ENCODE measurements at regions not wholly inside any gene's neighbourhood (a gene's known extent, or its start where the extent isn't known, plus 50 kb on each side); places are given as distances from the start of the nearest gene placed in this dataset.
A peak's percentile ranks its signal among the peaks of the same experiment; 100 is the strongest.
"Not testable (repeated sequence)": the region's sequence is repeated elsewhere in the genome, so short reads cannot be mapped to it uniquely, and the experiment has no call there.

GRCh38 chr14:46432516-46432915 lies 219.1 kb downstream of the RPL10L start:
- no peak for DNase-seq

DNA sequence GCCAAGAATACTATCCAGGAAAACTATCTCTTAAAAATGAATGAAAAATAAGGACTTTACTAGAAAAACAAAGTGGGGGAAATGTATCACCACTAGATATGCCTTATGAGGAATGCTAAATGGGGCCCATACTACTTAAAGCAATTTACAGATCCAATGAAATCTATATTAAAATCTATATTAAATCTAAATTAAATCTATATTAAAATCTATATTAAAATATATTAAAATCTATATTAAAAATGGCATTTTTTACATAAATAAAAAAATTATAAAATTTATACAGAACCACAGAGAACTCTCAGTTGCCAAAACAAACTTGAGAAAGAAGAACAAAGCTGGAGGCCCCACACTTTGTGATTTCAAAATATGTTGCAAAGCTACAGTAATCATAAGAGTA lies 234.5 kb downstream of the RPL10L start:
- DNase-seq = no peak

DNA sequence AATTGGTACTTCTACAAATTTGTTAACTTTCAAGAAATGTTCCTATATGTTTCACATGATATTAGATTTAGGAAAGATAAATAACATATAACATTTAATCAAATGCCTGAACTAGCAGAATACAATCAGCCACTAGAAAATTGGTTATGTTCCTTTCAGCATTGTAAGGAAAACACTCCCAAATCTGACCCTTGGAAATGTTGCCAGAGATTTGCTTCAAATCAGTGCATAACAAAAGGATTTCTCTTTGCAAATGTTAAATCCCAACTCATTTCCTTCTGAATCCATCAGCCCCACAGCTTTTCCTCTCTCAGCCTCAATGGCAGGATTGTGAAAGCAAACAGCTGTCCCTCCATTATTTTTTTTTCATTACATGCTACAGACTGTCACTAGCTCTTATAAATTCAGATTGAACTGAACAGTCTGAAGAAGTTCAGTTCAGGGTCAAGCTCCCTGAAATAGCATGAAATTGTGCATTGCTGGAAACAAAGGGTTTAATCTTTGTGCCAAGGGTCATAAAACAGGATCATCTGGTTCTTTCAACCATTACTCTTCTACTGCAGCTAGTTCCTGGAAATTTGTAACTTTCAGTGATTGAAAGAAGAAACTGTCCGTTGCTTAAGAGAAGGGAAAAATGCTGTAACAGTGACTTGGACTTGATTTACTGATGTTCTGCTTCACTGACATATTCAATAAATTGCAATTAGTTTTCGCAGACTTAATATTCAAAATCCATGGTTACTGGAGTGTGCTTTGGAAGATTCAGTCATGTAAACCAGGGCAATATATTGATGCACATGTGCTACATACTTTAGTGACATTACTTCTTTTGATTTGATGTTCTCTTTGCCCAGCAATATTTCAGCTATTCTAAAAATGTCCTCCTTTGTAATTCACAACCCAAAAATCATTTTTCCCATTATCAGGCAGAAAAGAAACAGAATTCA lies 246.4 kb downstream of the RPL10L start:
- DNase-seq = no peak

DNA sequence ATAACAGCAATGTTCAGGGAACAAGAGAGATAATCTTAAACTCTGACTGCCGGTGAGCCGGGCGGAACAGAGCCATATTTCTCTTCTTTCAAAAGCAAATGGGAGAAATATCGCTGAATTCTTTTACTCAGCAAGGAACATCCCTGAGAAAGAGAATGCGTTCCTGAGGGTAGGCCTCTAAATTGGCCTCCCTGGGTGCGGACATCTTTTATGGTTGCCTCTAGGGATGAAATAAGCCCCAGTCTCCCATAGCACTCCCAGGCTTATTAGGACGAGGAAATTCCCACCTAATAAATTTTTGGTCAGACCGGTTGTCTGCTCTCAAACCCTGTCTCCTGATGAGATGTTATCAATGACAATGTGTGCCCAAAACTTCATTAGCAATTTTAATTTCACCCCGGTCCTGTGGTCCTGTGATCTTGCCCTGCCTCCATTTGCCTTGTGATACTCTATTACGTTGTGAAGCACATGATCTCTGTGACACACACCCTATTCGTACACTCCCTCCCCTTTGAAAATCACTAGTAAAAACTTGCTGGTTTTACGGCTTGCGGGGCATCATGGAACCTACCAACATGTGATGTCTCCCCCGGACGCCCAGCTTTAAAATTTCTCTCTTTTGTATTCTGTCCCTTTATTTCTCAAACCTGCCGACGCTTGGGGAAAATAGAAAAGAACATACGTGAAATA lies 249.4 kb downstream of the RPL10L start:
- not testable (repeated sequence) for DNase-seq

GRCh38 chr14:46401066-46401465 lies 250.5 kb downstream of the RPL10L start:
- DNase-seq = no peak

GRCh38 chr14:46399049-46399448 lies 252.5 kb downstream of the RPL10L start:
- DNase-seq = no peak

DNA sequence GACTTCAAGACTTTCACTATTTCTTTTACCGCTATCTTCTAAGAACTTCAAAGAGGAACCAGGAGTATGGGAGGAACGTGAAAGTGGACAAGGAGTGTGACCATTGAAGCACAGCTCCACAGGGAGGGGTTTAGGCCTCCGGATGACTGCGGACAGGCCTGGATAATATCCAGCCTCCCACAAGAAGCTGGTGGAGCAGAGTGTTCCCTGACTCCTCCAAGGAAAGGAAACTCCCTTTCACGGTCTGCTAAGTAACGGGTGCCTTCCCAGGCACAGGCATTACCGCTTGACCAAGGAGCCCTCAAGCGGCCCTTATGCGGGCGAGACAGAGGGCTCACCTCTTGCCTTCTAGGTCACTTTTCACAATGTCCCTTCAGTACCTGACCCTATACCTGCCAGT lies 267.0 kb downstream of the RPL10L start:
- DNase-seq = no peak

DNA sequence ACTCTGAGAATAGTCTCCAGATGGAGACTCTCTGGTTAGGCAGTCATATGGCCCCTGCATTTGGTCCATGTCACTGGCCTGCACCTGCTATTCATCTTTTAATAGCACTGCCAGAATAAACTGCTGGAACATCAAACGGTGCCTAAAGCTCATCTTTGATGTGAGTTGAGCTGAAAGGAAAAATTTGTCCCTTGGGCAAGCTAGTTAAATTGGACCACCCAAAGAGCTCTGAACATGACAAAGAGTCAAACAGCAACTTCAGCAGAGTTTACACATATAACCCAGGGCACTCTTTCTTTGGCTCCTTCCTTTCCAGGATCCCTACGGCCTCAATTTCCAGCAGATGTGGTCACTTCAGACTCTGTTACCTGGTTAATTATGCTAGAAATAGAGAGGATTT lies 269.9 kb downstream of the RPL10L start:
- DNase-seq = no peak

DNA sequence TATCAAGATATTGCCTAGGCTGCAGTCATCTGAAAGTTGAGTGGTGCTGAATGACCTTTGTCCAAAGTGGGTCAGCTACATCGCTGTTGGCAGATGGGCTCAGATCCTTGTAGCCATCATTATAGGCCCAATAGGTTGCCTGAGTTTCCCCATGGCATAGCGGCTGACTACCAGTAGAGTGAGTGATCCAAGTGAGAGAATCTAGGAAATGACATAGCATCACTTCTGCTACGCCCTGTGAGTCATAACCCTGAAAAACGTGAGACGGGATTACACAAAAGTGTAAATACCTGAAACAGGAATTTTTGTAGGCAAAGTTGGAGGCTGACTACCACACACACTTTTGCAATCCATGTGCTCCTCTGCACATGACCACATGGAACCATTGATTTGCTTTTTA lies 273.3 kb downstream of the RPL10L start:
- no peak for DNase-seq

DNA sequence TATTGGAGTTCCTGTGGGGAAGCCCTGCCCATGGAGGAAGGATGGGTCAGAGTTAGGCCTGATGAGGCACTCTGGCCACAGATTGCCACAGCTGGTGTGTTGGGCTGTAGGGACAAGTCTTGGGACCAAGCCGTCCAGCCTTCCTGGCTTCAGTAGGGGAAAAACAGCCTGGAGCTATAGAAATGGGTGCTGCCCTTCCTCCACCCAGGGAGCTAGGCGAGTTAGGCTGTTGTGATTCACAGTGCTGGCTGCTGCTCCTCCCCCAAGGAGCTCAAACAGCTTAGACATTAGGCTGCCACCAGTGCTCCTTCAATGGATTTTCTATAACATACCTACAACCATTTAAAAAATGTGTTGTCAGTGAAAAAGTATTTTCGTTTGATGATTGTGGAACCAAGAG lies 274.3 kb downstream of the RPL10L start:
- DNase-seq = no peak

DNA sequence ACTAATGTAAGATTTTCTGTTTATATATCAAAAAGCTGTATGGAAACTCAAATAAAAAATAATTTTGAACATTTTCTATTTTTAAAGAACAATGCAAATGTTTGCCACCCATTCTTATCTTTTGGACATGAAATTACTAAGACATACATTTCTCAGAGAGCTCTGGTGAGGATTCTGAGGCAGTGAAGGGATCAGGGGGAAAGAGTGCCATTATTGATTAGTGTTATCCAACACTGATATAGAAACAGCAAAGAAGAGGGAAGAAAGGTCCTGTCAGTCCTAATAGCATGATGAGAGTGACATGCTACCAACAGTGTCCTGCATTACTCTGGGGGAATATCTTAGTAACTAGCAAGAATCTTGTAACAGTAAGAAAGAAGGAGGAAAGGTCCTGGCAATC lies 282.2 kb downstream of the RPL10L start:
- no peak for DNase-seq

GRCh38 chr14:46368275-46368674 lies 283.3 kb downstream of the RPL10L start:
- no peak for DNase-seq

DNA sequence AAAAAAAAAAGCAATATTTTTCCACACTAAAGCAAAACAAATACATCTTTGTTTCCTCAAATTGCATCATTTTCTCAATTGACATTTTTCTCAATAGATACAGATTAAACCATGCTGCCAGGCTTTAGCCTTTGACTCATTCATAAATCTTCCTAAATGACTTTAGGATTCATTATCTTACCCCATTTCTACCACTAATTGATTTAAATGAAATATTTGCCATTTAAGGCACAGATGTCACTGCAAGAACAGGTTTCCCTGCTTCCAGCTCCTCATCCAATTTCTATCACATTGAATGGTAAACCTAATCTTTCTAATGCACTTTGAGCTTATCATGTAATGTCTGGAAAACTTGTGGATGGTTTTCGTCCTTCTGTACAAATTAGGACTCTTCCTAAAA lies 298.7 kb downstream of the RPL10L start:
- no peak for DNase-seq

DNA sequence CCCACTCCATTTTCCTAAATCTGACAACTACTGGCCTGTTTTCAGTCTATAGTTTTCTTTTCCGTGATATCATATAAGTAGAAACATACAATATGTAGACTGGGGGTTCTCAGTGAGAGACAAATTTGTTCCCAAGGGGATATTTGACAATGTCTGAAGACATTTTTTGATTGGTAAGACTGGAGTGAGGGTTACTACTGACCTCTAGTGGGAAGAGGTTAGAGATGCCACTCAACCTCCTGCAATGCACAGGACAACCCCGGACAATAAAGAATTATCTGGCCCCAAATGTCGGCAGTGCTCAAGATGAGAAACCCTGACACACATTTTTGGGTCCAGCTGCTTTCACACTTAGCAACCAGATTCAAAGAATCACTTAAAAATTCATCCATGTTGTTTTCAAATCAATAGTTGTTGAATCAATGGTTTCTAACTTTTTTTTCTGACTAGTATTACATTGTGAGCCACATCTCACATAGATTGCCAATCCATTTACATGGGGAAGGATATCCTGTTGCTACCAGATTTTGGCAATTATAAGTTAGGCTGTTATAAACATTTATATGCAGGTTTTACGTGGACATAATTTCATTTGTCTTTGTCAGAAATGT lies 307.1 kb downstream of the RPL10L start:
- peak; percentile 8 for DNase-seq

- no peak for DNase-seq
Measured at GRCh38 chr14:46325777-46326176, 325.8 kb downstream of the RPL10L start.

GRCh38 chr14:46325157-46325556 lies 326.4 kb downstream of the RPL10L start:
- DNase-seq = no peak

DNA sequence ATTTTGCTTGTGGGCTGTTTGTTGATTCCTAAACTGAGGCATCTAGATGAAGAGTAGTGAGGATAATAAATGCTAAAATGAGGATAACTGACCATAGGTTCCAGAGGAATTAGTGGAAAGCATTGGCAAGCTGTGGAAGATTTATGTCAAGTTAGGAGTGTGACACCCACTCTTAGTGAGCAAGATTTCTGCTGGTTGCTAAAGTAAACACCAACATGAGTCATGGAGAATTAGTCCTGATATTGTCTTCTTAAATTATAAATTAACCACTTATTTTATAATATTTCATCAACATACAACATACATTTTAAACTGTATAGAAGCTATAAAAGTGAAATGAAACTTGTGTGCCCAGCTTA lies 328.2 kb downstream of the RPL10L start:
- DNase-seq = no peak

GRCh38 chr14:46322730-46323403 lies 328.7 kb downstream of the RPL10L start:
- no peak for DNase-seq

DNA sequence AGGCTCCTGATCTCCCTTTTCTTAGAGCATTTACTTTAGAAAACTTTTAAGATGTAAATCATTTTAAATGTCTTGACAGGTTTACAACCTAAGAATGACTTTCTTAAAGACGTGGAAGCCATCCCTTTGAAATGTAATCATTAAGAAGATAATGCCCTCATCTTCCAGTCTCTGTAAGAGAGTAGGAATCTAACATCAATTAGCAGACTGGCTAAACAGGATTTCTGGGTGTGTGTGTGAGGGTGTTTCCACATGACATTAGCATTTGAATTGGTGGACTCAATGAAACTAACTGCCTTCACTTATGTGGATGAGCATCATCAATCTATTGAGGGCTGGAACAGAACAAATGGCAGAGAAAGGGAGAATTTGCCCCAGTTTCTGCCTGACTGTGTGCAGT lies 329.5 kb downstream of the RPL10L start:
- no peak for DNase-seq

- no peak for DNase-seq
Measured at GRCh38 chr14:46306267-46306666, 345.3 kb downstream of the RPL10L start.

DNA sequence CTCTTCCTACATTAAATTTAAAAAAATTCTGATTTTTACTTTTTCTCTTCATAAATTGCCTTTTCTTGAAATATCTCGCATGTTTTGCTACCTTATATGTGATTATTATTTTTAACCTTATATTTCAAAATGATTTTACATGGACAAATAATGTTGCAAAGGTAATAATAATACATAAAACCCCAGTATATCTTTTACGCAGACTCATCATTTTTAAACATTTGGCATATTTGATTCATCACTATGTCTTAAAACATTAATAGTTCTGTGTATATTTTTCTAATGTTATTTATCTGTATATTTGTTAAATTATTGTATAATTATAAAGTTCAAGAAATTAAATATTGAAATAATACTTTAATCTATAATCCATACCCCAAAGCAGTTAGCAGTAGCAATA lies 350.8 kb downstream of the RPL10L start:
- DNase-seq = no peak

DNA sequence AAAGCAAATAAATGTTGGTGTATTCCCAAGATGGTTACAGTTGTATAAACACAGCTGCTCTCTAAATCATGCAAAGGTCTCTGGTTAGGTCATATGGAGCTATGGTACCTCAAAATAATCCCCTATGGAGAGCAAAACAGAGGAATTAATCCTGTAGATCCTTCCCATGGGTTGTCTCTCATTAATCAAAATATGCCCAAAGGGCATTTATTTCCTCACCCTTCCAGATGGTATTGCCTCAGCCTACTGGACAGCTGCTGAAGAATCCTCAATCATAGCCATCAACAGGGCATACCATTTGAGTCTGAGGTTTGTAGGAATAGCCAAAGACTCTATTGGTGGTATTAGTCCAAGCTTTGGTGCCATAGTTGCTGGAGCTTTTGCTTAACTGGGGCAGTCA lies 360.9 kb downstream of the RPL10L start:
- no peak for DNase-seq

DNA sequence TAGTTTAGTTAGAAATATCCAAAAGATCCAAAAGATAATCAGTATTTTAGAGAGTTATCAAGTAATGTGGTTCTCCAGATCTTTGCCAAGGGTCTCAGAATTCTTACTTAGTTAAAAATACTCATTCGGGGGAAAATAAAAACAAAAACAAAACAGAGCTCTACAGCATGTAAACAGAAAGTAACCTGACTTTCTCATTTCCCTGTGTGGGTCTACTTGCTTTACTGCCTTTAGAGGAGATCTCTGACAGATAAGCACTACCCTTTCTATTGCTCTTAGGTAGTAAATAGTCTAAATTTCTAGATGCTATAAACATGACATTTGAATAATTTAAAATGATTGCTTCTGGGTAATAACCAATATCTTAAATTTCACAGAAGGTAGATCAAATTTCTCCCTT lies 371.8 kb downstream of the RPL10L start:
- no peak for DNase-seq

Data from midbrain (tissue), 1 donor.